Urinary bladder (tissue), 3 donors: ENCODE measurements at regions not wholly inside any gene's neighbourhood (a gene's known extent, or its start where the extent isn't known, plus 50 kb on each side); places are given as distances from the start of the nearest gene placed in this dataset.

ENCODE experiments used
- DNase-seq: peaks from one replicate; pipeline ENCODE4 v3.0.0-alpha.2; 2015; ENCODE audit errors: extremely low spot score
- H3K27ac ChIP-seq: one replicate; pipeline ENCODE4 v1.5.1; 2013; ENCODE audit warnings: low read depth, mild to moderate bottlenecking, moderate library complexity
- H3K36me3 ChIP-seq: one replicate; pipeline ENCODE4 v1.6.1; 2013; ENCODE audit warnings: mild to moderate bottlenecking, moderate library complexity; ENCODE audit not compliant: insufficient read depth
- H3K4me1 ChIP-seq: one replicate; pipeline ENCODE4 v1.6.1; 2013; ENCODE audit warnings: mild to moderate bottlenecking, moderate library complexity; ENCODE audit not compliant: insufficient read depth
- H3K4me3 ChIP-seq: one replicate; pipeline ENCODE4 v1.5.1; 2013; ENCODE audit warnings: low read depth, low read length
- WGBS: extraction: QIAGEN DNeasy Blood & Tissue Kit; methylation state at CpG from one replicate; pipeline ENCODE4 v1.1.7; 2013; 5-methylcytosine and 5-hydroxymethylcytosine counted together
- donor health status: healthy with polysubstance abuse.
- donor health status: healthy.

DNA sequence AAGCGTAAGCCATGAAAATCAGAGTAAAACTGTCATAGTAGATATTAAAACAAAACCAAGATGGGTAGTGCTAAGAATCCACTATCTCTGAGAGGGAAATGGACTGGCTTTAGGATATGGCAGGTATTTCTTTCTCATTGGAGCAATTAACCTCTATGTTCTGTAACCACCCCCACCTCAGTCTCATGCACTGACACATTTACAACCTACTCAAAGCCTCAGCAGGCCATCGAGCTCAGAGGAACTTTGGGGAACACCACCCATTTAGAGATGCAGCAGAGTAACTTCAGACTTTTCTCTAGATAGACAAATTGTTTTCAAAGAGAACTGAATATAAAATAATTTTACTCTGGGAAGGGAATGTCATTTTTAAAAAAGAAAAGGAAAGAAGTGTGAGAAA lies 615.8 kb upstream of the ZFHX3 start:
- no peak overlapping the region for H3K27ac ChIP-seq
- no peak for DNase-seq
- no peak overlapping the region for H3K4me3 ChIP-seq
- peaks cover 2% of the 10 kb centered on the region for H3K36me3 ChIP-seq
- WGBS: 61% methylated on average over 2 of the region's 2 CpGs
- no peaks in the 10 kb centered on the region for H3K4me1 ChIP-seq

GRCh38 chr16:73636196-73636595 lies 588.3 kb upstream of the ZFHX3 start:
- Histone ChIP-seq H3K4me3 (no peak overlapping the region), H3K4me1 (no peaks in the 10 kb centered on the region), H3K27ac (no peak overlapping the region), H3K36me3 (no peaks in the 10 kb centered on the region)
- no peak for DNase-seq
- WGBS: 92% methylated on average over 2 of the region's 2 CpGs

GRCh38 chr16:73629011-73629410 lies 581.1 kb upstream of the ZFHX3 start:
- Histone ChIP-seq H3K4me1 (no peaks in the 10 kb centered on the region), H3K36me3 (no peaks in the 10 kb centered on the region), H3K27ac (no peak overlapping the region), H3K4me3 (no peak overlapping the region)
- DNase-seq: no peak
- 77% methylated on average over 8 of the region's 8 CpGs for WGBS

GRCh38 chr16:73617738-73618137 lies 569.8 kb upstream of the ZFHX3 start:
- H3K4me1 ChIP-seq: no peaks in the 10 kb centered on the region
- no peak overlapping the region for H3K4me3 ChIP-seq
- WGBS: 94% methylated on average over 4 of the region's 4 CpGs
- H3K27ac ChIP-seq: no peak overlapping the region
- H3K36me3 ChIP-seq: no peaks in the 10 kb centered on the region
- no peak for DNase-seq

DNA sequence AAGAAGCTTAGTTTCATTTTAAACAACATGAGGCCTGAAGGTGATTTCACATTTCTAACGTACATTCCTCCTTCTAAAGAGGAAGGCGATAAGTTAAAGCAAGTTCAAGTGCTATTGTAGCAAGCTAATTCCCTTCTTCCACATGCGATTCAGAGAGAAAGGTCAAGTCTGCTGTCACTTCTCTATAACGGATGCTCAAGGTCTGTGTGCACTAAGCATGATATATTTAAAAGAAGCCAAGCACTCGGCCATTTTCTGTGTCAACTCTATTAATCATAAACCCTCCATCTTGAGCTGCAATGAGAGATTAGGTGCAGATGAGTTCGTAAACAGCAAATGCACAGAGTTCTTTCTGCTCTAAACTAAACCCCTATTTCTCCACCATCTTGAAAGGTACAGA lies 568.8 kb upstream of the ZFHX3 start:
- Histone ChIP-seq H3K27ac (no peak overlapping the region), H3K4me1 (no peaks in the 10 kb centered on the region), H3K36me3 (no peaks in the 10 kb centered on the region), H3K4me3 (no peak overlapping the region)
- no peak for DNase-seq
- WGBS: 84% methylated on average over 6 of the region's 6 CpGs

GRCh38 chr16:73616166-73616753 lies 568.3 kb upstream of the ZFHX3 start:
- Histone ChIP-seq H3K27ac (no peak overlapping the region), H3K4me1 (no peaks in the 10 kb centered on the region), H3K4me3 (no peak overlapping the region), H3K36me3 (no peaks in the 10 kb centered on the region)
- no peak for DNase-seq
- 87% methylated on average over 5 of the region's 5 CpGs for WGBS

GRCh38 chr16:73615071-73615940 lies 567.4 kb upstream of the ZFHX3 start:
- DNase-seq: no peak

GRCh38 chr16:73614131-73614530 lies 566.2 kb upstream of the ZFHX3 start:
- H3K4me3 ChIP-seq: no peak overlapping the region
- H3K4me1 ChIP-seq: no peaks in the 10 kb centered on the region
- WGBS: 75% methylated on average over 4 of the region's 4 CpGs
- H3K27ac ChIP-seq: no peak overlapping the region
- no peaks in the 10 kb centered on the region for H3K36me3 ChIP-seq
- no peak for DNase-seq

More at GRCh38 chr16:73615071-73615940, 567.4 kb upstream of the ZFHX3 start:
- Histone ChIP-seq H3K4me1 (no peaks in the 10 kb centered on the region), H3K27ac (no peak overlapping the region), H3K4me3 (no peak overlapping the region), H3K36me3 (no peaks in the 10 kb centered on the region)
- WGBS: 47% methylated on average over 14 of the region's 14 CpGs

GRCh38 chr16:73610605-73611156 lies 562.8 kb upstream of the ZFHX3 start:
- no peak for DNase-seq
- no peak overlapping the region for H3K4me3 ChIP-seq
- no peaks in the 10 kb centered on the region for H3K4me1 ChIP-seq
- 48% methylated on average over 5 of the region's 5 CpGs for WGBS
- H3K36me3 ChIP-seq: no peaks in the 10 kb centered on the region
- H3K27ac ChIP-seq: no peak overlapping the region

DNA sequence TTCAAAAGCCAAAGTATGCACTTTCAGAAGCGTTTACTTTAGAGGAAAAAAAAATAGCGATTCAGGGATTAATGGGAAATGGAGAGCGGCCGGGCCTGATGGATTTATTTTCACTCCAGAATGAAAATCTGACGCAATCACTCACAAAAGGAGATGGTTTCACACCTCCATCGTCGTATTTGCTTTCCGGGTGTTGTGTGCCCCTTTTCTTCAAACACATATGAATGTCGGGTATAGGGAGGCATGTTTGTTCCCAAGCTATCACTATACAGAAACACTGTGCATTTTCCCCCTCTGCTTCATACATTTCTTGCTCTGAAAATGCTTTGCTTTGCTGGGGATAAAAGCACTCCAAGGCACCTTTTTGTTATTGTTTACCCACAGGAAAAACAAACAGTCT lies 562.2 kb upstream of the ZFHX3 start:
- H3K4me3 ChIP-seq: no peak overlapping the region
- no peak for DNase-seq
- no peak overlapping the region for H3K27ac ChIP-seq
- H3K4me1 ChIP-seq: no peaks in the 10 kb centered on the region
- WGBS: 57% methylated on average over 9 of the region's 9 CpGs
- no peaks in the 10 kb centered on the region for H3K36me3 ChIP-seq

DNA sequence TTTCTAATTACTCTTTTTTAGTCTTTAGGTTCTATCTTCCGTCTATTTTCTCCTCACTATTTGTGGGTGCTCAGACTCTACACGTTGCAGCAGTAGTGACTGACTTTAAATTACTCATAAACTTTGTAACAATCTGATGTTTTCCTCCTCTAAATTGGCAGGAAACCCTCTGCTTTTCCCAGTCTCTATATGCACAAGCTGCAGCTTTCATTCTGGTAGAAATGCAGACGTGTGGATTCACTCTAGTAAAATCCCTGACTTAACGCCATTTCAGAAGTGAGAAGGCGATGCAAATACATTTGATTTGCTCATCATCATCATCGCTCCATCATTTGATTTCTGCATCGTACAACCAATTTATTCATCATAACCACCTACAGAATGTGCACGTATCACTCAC lies 561.0 kb upstream of the ZFHX3 start:
- 79% methylated on average over 8 of the region's 8 CpGs for WGBS
- Histone ChIP-seq H3K4me1 (no peaks in the 10 kb centered on the region), H3K36me3 (no peaks in the 10 kb centered on the region), H3K4me3 (no peak overlapping the region), H3K27ac (no peak overlapping the region)
- no peak for DNase-seq

DNA sequence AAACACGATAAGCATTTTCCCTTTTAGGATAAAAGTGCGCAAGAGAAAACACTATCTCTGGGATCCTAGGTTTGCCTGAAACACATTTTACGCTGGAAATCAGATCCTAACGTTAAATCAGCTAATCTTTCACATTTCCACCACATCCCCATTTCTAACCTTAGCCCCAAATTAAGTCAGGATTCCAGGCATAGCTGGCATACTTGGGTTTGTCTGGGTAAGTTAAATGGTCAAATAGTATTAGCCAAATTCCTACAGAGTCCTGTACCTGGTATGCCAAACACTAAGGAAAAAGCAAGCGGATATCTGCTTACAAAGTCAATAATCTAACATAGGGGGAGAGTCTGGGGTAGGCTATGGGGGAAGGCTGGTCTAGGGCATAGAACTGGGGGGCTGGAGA lies 557.4 kb upstream of the ZFHX3 start:
- Histone ChIP-seq H3K4me1 (no peaks in the 10 kb centered on the region), H3K36me3 (no peaks in the 10 kb centered on the region), H3K27ac (no peak overlapping the region), H3K4me3 (no peak overlapping the region)
- WGBS: 86% methylated on average over 5 of the region's 5 CpGs
- no peak for DNase-seq

- Histone ChIP-seq H3K4me1 (no peaks in the 10 kb centered on the region), H3K36me3 (no peaks in the 10 kb centered on the region), H3K4me3 (no peak overlapping the region), H3K27ac (no peak overlapping the region)
- 84% methylated on average over 3 of the region's 3 CpGs for WGBS
- no peak for DNase-seq
Observed at GRCh38 chr16:73601911-73602310, 554.0 kb upstream of the ZFHX3 start.

DNA sequence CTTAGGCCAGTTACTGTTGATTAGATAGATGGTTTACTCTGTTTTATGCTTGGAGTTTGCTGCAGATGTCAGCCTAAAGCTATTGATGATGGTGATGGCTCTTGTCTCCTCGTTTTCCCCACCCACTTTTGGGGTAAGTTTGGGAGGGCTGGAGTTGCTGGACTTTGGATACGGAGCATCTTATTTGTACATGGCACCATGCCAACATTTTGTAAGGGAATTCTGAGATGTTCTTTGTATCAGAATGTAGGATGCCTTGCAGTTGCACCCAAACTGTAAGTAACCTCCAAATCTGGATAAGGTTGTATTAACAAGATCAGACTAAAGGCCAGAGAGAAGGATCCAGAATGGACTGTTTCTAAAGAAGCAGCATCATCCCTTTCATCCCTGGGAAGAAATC lies 551.9 kb upstream of the ZFHX3 start:
- Histone ChIP-seq H3K4me1 (no peaks in the 10 kb centered on the region), H3K27ac (no peak overlapping the region), H3K36me3 (no peaks in the 10 kb centered on the region), H3K4me3 (no peak overlapping the region)
- DNase-seq: no peak
- WGBS: 47% methylated on average over 2 of the region's 2 CpGs
